NAMALWA (cell line): ENCODE measurements at regions not wholly inside any gene's neighbourhood (a gene's known extent, or its start where the extent isn't known, plus 50 kb on each side); places are given as distances from the start of the nearest gene placed in this dataset.

Experiments
- DNase-seq: peaks from one replicate; pipeline ENCODE4 v3.0.0-alpha.2; 2015; ENCODE audit warnings: low spot score

- no peak for DNase-seq
Measured at GRCh38 chr2:12350821-12351220, 365.9 kb upstream of the TRIB2 start.

DNA sequence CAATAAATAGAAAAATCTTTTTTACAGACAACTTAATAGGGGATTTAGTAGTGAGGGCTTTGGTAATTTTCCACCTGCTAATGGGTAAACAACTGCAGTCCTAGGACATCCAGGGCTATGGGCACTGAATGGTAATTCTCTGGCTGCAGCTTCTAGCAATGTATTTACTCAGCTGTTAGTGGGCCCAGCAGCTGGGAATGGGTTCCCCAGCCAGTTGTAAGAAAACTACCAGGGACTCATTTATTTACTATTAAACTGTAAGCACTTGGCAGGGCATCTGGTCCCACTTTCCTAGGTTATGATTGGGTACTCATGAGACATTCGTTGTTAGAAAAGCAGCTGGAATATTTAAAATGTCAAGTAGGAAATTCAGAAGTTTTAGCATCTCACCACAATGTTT is 363.8 kb upstream of the TRIB2 start:
- no peak for DNase-seq

GRCh38 chr2:12361506-12361905 is 355.2 kb upstream of the TRIB2 start:
- no peak for DNase-seq

- no peak for DNase-seq
Measured at GRCh38 chr2:12363138-12363537, 353.6 kb upstream of the TRIB2 start.

DNA sequence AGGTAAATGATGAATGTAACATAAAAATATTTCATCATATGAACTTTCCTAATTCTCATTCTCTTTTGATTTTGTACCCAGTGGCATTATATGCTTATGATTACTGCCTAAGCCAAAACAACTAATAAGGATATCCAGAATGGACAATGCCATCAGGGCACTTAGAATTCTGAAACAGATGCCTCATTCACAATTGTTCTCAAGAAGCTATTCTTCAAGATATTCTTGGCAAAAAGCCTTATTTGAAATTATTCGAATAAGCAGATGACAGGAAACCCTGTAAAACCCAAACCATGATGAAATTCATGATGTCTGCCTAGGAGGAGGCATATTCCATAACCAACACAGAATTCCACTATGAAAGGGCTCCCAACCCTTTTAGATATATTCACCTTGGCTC is 353.2 kb upstream of the TRIB2 start:
- DNase-seq = no peak

DNA sequence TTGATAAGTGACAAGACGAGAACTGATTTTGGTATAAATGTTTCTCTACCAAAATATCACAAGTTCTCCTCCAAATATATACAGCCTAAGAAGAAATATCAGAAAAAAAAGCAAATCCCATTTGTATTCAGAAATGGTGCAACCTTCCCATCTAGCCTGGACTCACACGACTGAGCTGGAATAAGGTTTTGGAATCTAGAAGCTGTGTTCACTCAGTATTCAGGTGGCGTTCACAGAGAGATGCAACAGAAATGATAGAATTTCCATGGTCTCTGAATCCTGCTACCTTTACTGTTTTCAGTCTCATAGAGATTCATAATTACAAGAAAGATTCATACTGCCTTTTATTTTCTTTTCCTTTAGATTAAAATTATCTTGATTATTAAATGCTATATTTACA is 347.2 kb upstream of the TRIB2 start:
- DNase-seq = no peak

DNA sequence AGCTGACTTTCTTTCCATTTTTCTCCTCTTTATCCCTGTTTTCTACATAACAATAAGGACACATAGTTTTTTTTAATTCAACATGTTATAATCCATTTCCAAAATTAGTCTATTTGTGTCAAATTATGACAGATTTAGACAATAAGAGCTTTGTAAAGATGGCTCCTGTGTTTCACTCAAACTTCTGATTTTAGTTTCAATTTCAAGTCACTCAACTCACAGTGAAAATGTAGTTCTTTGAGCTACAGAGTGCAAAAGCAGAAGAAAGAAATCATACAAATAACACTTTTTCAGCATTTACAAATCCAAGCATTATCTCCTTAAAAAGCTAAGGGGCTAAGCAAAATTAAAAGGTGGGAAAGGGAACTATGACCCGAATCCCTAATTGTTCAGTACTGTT is 340.7 kb upstream of the TRIB2 start:
- no peak for DNase-seq

- no peak for DNase-seq
Measured at GRCh38 chr2:12379143-12379542, 337.6 kb upstream of the TRIB2 start.

GRCh38 chr2:12381543-12382325 is 335.0 kb upstream of the TRIB2 start:
- DNase-seq = no peak

- no peak for DNase-seq
Measured at GRCh38 chr2:12382366-12382765, 334.4 kb upstream of the TRIB2 start.

DNA sequence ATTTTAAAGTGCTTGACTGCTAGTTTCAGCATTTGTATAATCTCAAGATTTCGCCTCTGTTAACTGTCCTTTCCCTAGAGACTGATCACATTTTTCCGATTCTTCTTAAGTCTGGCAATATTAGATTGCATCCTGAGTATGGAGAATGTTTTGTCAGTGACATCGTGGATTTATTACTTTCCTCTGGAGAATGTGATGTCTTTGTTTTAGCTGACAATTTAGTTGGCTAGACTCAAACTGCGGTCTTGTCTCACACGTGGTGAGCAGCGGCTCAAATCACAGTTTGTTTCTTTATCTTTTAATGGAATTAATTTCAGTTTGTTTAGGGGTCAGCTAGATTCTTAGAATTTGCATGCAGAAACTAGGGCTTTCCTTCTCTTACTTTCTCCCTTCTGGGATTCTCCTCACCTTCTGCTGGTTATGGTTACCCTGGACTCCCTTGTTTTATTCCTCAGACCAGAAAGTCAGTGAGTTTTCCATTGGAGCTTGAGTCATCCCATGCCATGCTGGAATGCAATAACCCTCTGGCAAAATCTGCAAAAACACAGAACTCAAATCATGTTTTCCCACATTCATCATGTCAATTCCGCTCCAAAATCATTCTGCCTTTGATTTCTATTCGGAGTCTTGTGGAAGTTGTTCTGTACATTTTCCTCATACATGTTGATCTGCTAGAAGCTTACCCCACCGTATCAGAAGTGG is 327.2 kb upstream of the TRIB2 start:
- DNase-seq = no peak

DNA sequence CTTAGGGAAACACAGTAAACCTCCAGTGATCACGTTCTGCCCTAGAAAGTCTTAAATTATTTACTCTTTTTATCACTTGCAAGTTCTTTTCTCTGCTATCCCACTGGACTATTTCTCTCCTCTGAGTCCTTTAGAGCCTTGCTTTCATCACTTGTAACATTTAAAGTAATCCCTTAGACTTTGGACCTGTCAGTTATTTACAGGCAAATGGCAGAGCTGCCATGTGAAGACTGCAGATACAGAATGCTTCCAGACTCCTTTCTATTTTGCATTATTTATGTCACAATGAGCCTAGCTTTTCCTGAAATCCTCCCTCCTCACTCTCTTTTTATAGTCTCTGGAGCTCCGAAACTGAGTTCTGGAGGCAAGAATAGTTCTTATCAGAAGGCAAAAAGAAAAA is 325.6 kb upstream of the TRIB2 start:
- no peak for DNase-seq

DNA sequence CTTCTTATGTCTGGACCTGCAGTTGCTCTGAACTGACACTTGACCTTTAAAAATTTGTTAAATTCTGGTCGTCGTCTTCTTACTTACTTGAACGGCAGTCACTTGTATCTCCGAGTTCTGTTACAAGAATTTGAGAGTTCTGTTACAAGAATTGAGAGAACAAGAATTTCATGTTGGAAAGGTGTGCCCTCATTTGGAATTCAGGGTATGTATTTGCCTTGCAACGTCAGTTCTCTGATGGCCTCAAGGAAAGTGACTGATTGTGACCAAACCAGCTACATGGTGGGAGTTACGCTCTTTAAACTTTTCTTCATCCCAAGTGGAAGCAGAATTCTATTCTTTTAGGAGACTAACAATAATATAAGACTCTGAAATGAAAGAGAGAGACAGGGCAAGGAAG is 320.0 kb upstream of the TRIB2 start:
- DNase-seq = no peak

DNA sequence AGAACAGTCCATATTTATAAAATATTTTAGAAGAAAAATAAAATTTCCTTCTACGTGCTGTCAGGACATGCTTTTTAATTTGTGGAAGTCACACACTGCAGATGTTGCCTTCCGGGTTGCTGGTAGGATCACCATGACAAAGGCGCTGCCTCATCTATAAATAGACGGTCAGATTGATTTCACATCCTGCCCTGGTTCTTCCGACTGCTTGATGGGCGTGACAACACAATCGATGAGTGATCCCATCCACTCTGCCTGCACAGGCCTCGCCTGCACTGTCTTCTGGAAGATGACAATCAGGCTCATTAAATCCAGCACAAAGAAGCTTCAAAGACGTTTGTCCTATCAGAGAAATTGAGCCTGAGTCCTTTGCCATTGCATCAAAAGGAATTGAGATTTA is 318.9 kb upstream of the TRIB2 start:
- DNase-seq = no peak

DNA sequence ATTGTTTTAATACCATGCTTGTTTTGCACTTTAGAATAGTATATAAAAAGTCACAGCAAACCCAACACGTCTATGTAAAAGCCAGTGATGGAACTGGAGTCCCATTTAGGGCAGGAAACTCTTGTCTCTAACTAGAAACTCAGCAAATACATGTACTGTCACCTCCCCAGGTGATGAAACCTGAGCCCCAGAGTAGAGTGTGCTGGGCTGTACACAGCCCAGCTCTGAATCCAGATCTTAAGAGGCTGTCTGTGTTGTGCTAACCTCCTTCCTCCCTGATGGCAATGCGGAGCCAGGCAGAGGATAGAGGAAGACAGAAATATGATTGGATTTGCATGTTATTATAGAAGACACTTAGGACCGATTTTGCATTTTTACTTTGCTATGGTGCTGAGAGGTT is 317.5 kb upstream of the TRIB2 start:
- no peak for DNase-seq

DNA sequence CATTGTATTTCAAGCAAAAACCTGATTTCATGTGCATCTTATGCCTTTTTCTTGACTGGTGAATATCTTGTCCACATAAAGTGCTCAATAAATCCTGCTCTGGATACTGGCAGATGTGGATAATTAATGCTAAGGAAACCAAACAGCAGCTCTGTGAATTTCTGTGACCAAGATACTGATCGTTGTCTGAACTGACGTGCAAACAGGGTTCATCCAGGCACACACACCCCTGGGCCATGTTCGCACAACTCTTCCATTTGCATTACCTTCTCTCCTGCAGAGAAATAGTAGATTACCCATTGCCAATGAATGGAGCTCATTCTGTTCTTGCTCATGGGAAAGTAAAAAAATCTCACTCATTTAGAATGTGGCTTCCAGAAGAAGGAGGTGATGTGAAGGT is 316.2 kb upstream of the TRIB2 start:
- DNase-seq = no peak

- no peak for DNase-seq
Measured at GRCh38 chr2:12402440-12403139, 314.1 kb upstream of the TRIB2 start.

- no peak for DNase-seq
Measured at GRCh38 chr2:12404497-12404896, 312.2 kb upstream of the TRIB2 start.

- DNase-seq = no peak
Measured at GRCh38 chr2:12407160-12407559, 309.6 kb upstream of the TRIB2 start.

- peak; percentile 19 for DNase-seq
Measured at GRCh38 chr2:12412898-12413305, 303.8 kb upstream of the TRIB2 start.

DNA sequence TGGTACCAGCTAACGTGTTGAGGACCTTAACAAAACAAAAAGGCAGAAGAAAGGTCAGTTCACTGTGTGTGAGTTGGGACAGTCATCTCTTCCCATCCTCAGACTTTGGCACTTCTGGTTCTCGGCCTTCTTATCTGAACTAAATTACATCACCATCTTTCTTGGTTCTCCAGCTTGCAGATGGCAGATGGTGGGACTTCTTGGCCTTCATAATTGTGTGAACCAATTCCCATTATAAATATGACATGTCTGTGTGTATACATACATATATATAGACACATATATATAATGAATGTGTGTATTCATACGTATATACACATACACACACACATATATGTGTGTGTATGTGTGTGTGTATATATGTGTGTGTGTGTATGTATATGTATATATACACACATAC is 301.2 kb upstream of the TRIB2 start:
- no peak for DNase-seq

DNA sequence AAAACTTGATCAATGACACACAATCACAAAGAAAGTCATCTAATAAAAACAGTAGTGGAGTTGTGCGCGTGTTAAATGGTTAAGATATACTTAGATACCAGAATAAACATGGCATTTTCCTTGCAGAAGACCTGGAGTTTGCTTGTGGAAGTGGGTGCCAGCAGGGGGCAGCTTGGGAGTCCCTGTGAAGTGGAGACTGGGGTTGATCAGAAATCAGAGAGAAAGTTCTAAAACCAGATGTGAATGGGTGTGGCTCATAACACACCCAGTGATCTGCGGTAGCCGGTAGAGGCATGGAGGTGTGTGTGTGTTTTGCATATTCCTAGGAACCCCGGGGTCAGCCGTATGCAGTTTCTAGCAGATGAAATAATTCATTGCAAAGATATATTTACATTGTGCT is 300.1 kb upstream of the TRIB2 start:
- peak; percentile 61 for DNase-seq

DNA sequence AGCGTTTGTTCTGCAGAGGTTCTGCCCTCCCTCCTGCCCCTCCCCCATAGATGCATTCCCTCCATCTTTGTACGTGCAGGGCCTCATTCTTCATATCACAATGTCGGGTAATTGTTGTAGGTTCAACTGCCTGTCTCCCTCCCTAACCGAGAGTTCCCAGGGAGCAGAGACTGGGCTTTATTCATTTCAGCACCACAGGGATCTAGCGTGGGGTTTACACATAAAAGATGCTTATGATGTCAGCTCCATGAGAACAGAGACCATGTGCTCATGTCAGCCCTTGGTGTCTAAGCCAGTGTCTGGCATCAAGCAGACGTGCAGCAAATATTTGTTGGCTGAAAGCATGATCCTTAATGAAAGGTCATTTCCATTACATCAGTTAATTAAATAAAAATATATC is 298.9 kb upstream of the TRIB2 start:
- no peak for DNase-seq
